ENCODE measurements at regions not wholly inside any gene's neighbourhood (a gene's known extent, or its start where the extent isn't known, plus 50 kb on each side); places are given as distances from the start of the nearest gene placed in this dataset.

GRCh38 chr2:130261099-130261498 lies 62.9 kb upstream of the TUBA3E start:
- TF ChIP-seq EZH2phosphoT487 (IDR thresholded peaks at IDR 0.05; ENCODE audit: insufficient read depth, low read depth) (no peak), EZH2 (IDR thresholded peaks at IDR 0.05; ENCODE audit: insufficient read depth, poor library complexity, severe bottlenecking) (no peak)
